GM21737 (cell line): ENCODE measurements at regions not wholly inside any gene's neighbourhood (a gene's known extent, or its start where the extent isn't known, plus 50 kb on each side); places are given as distances from the start of the nearest gene placed in this dataset.
"Not testable (repeated sequence)": the region's sequence is repeated elsewhere in the genome, so short reads cannot be mapped to it uniquely, and the experiment has no call there.

Experiments
- ATAC-seq: cut with Tn5 transposase; IDR thresholded peaks from one replicate; pipeline ENCODE4 v1.9.1; 2021; ENCODE audit warnings: mild to moderate bottlenecking, moderate library complexity; ENCODE audit not compliant: unreplicated experiment

DNA sequence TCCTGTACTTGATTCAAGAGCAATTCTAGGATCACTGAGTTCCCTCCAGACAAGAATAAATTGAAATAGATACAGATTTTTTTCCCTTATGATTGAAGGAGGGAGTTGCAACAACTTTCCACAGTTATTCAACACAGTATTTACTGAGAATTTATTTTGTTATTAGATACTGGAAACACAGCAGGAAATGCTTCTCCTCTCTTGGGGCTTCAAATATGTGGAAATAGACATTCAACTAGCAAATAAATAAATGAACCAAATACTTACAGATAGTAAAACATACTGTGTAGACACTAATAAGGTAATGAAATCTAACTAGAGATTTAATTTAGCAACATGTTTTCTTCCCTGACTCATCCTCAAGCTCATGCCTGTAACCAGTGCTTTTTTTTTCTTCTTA, 169.2 kb downstream of the LNPK start:
- ATAC-seq = no peak

DNA sequence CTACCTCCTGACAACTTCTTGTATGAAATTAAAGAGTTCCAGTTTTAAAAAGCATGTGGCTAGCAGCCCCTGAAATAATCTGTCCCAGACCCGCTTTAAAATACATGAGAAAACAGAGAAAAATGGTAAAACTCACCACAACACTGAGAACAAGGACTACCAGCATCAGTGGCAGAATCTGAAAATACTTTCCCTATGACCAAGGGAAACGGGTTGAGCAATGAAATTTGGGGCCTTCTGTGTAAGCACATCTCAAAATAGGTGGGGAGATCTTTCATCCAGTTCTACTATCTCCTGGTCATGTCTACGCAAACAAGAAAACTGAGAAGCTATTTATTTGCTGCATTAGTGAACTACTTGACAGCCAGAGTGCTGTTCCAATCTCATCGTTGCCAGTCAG, 172.3 kb downstream of the LNPK start:
- no peak for ATAC-seq

- ATAC-seq = no peak
Measured at GRCh38 chr2:175827856-175828255, 174.2 kb downstream of the LNPK start.

- no peak for ATAC-seq
Measured at GRCh38 chr2:175824243-175824642, 177.8 kb downstream of the LNPK start.

- no peak for ATAC-seq
Measured at GRCh38 chr2:175823707-175824073, 178.4 kb downstream of the LNPK start.

- ATAC-seq = no peak
Measured at GRCh38 chr2:175823002-175823706, 178.9 kb downstream of the LNPK start.

DNA sequence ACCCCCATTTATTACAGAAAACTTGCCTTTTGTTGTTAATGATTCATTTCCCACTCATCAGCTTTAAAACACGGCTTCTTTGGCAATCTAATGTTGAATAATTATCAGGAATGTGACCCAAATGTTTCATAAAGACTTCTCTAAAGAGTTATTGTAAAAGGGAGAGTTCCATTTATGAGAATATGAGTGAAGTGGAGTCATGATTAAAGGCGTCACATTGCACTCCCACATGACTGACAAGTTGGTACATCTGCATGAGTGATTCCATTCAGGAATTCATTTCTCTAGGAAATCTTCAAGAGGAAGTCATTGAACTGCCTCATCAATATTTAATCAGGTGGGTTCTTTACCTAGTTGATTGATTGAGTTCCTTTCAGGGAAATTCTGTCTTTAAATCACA, 184.8 kb downstream of the LNPK start:
- no peak for ATAC-seq

DNA sequence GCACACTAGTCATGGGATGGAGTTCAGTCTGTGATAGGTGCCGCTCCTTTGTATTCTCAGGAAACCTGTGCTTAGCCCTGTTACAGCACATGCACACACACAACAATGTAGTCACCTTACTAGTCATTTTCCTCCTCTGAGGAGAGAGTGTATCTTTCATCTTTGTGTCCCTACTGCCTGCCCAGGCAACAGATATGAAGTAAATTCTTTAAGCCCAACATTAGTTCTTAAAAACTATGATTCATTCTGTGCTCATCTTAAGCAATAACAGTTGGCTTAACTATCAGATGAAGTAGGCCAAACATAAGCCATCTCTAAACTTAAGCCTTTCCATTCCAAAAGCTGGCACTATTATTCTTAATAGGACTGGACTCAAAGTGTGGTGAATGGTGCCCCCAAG, 186.5 kb downstream of the LNPK start:
- no peak for ATAC-seq

GRCh38 chr2:175811971-175812370, 190.1 kb downstream of the LNPK start:
- no peak for ATAC-seq

DNA sequence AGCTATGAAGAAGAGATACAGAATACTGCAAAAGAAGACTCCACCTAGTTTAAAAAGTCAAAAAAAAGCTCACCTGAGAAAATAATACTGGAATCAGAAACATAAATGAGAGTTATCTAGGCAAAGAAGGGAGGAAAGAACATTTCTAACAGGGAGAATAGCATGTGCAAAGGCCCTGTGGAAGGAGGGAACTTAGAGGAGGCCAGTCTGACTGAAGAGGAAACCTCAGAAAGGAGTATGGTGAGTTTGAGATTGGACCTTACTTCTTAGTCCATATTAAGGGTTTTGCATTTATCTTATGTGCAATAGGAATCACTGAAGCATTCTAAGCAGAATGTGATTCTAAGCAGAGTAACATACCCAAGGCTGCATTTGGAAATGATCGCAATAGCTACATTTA, 193.2 kb downstream of the LNPK start:
- no peak for ATAC-seq

DNA sequence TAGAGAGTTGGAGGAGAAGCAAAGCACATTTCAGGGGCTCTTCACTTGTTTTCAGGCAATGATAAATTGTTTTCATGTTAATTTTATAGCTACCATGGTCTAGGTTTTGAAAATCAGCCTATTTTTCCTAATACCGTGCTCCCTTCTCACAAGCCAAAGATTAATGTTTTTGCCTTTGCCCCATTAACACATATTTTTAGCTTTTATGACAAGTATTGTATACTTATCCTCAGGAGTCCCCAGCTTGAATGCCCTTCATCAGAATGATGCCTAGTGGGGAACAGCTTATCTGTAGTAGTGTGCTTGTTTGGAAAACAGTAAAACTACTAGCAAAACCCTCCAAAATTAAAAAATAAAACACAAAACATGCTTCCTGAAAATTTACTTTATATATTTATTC, 194.0 kb downstream of the LNPK start:
- no peak for ATAC-seq

DNA sequence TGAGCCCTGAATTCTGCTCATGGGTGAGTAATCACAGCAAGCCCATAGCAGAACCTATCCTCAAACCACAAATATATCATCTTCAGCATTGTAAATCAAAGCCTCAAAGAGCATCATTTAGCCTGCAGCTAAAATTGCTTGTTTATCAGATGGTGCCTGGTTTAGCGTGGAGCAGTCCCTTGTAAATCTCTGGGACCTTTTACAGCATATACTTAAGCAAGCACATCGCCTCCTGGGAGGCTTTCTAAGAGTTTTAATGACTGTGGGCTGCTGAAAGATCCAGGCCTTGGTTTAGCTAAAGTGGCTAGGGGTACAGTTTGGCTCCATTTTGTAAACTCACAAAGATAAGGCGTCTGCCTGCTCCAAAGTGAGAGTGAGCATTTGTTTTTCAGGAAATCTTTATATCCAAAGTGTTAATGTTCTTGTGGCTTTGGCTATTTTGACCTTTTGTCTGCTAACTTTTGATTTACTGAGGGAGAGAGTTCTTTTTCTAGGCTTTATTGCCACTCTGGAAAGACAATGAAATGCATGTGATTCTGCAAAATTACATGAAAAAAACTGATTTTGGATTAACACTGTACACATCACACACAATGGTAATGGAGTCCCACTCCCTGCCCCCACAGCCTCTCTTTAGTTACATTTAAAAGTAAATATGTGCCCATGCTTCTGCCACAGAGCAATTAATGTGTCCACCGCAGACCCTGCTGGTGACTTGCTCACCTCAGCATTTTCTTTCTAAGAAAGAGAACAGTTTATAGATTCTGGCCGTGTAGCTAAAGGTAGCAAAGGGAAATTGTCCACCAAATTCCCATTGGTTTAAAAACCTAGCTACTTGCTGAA, 194.8 kb downstream of the LNPK start:
- ATAC-seq = no peak

- ATAC-seq = no peak
Measured at GRCh38 chr2:175806570-175806969, 195.5 kb downstream of the LNPK start.

- no peak for ATAC-seq
Measured at GRCh38 chr2:175806125-175806490, 196.0 kb downstream of the LNPK start.

GRCh38 chr2:175805442-175806124, 196.5 kb downstream of the LNPK start:
- ATAC-seq = no peak

GRCh38 chr2:175804122-175804521, 197.9 kb downstream of the LNPK start:
- no peak for ATAC-seq

GRCh38 chr2:175796422-175796821, 205.6 kb downstream of the LNPK start:
- not testable (repeated sequence) for ATAC-seq

GRCh38 chr2:175793648-175794047, 208.4 kb downstream of the LNPK start:
- ATAC-seq = no peak

DNA sequence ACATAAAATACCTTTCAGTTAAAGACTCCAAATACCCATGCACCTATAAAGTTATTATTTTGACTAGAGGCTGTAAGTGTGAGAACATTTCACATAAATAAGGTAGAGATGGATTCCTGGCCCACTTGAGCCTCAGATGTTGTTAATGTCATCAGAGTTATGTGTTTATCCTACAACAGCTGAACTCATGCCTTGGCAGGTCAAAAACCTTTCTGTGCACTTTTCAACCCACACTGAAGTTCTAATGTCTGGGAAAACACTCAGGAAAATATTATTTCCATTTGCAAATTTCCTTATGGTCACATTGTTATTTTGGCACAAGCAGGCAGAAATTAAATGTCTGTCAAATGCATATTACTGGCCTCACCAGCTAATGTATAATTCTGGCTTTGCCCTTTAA, 209.2 kb downstream of the LNPK start:
- ATAC-seq = no peak

DNA sequence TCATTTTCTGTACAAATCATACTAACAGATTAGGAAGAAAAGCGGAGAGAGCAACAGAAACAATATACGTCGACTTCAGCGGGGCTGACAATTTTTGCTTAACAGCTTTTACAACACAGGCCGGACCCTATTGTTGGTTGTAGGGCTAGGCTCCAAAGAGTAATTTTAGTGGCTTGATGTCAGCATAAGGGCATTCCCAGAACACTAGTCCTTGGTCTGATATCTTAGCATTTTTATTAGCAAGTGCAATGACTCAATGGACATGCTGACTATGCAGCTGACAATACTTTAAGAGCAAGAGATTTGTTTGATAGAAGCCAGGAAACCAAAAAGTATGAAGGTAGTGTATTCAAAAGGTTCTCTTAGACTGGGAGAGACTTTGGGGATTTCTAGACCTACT, 209.9 kb downstream of the LNPK start:
- no peak for ATAC-seq

DNA sequence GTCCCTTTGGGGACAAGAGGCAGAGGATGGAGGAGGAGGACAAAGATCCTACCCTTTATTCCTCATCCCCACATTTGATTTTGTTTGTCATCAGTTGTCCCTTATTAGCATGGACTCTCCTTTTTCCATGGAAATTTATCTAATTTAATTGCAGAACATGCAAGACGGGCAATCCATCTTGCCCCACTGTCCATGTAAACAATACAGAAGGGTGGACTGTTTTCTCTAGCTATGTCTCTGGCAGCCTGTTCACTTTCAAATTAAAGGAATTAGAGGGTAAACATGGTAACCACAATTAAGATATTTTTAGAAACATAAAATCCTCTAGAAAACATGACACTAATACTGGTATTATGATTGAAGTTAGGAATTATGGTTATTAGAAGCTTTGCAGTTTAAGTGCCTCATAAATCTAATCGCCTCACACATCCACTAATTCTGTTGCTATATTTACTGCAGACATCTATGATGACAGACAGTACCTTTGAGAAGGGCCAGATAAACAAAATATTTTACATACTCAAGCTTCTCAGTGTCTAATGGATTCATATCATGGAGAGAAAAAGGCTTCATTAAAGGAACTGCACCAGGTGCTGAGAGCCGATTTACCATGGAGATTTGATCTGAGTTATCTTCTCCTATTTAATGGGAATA, 215.5 kb downstream of the LNPK start:
- no peak for ATAC-seq
